ENCODE measurements at regions not wholly inside any gene's neighbourhood (a gene's known extent, or its start where the extent isn't known, plus 50 kb on each side); places are given as distances from the start of the nearest gene placed in this dataset.

GRCh38 chr6:163816441-163816840 is 401.9 kb downstream of the QKI start:
- DNase-seq (ENCODE audit: low read depth in 2 of 2) = no peak

DNA sequence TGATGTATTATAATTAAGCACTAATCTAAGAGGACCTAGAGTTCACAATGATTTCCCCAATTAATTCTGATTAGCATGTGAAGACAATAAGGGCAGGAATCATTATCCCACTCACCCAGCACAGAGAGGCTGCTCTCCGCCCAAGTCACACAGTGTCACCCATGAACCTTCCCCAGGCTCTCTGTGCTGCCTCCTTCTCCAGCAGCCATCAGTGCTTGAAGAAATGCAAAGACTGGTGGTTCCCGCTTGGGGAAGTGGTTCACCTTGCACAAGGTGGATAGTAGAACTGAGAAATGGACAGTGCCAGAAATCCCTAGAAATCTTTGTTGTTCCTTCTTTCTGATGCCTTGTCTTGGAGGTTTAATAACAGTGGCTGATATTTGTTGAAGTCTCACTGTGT is 401.3 kb downstream of the QKI start:
- DNase-seq (ENCODE audit: low read depth in 2 of 2) = no peak

DNA sequence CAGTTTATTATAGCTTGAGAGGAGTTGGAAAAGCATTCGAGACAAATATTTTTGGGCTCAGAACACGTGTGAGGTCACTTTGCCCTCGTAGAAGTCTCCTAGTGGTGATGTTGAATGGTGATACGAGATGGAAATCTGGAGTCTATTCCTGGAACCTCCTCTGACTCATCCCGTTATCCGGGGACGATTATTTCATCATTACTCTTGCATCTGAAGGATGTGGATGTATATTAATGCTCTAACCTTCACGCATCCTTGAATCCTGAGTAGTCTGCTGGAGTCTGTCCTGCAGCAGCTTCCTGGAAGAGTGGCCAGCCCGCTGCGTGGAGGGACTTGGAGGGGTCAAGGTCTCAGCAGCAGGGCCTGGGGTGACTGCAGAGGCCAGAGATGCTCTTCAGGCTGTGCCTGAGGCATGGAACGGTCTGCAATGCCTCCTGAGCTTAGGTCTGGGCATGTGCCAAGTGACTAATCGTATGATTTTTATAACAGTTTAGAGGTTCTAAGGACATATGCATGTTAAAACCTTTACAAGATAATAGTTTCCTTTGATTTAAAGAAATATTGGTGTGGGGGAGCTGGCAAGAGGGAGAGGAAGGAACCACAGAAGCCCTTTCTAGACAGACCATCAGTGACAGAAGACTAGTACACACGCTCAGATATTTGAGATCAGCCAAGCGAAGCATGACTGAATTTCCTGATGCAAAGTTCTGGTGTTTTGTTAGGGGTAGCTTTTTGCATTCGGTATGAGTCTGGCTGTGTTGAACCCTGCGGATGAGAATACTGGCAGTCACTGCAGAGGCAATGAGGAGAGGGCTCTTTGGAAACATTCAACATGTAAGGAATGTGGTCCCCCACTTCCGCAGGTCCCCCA is 400.2 kb downstream of the QKI start:
- DNase-seq (ENCODE audit: low read depth in 2 of 2) = no peak

GRCh38 chr6:163813979-163814493 is 399.5 kb downstream of the QKI start:
- DNase-seq (ENCODE audit: low read depth in 2 of 2) = no peak

DNA sequence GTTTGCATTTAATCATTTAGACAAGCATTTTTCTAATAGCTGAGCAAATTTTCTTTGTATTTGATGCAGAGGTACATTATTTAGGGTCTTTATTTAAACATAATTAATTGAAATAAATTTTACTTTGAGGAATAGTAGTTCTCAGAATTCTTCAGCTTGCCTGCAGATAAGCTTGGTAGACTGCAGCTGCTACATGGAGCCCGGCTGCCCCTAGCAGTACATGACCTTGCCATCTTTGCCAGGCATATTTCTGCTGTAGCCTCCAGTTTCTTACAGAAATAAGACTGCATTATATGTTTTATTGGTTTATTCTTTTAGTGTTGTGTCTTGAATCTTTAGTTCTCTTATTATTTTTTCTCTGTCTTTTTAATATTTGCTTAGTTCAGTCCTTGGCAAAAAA is 396.8 kb downstream of the QKI start:
- DNase-seq (ENCODE audit: low read depth in 2 of 2) = no peak

GRCh38 chr6:163809364-163809763 is 394.8 kb downstream of the QKI start:
- DNase-seq (ENCODE audit: low read depth in 2 of 2) = no peak

- DNase-seq (ENCODE audit: low read depth in 2 of 2) = no peak
Measured at GRCh38 chr6:163808871-163809270, 394.4 kb downstream of the QKI start.

DNA sequence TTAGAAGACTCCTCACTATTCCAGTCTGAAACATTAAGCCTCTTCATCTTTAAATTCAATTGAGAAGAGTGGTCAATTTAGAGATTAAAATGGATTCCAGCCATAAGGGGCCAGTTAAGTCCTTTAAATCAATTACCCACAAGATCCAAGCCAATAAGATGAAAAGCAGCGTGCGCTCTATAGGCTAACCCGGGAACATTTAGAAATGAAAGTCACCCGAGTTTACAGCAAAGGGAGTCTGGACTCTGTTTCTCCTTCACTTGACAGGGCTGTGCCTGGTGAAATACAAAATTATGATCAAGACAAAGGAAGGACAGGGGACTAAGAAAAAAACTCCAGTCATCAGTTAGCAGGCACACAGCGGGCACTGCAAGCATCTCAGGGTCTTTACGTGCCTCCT is 393.7 kb downstream of the QKI start:
- DNase-seq (ENCODE audit: low read depth in 2 of 2) = no peak

DNA sequence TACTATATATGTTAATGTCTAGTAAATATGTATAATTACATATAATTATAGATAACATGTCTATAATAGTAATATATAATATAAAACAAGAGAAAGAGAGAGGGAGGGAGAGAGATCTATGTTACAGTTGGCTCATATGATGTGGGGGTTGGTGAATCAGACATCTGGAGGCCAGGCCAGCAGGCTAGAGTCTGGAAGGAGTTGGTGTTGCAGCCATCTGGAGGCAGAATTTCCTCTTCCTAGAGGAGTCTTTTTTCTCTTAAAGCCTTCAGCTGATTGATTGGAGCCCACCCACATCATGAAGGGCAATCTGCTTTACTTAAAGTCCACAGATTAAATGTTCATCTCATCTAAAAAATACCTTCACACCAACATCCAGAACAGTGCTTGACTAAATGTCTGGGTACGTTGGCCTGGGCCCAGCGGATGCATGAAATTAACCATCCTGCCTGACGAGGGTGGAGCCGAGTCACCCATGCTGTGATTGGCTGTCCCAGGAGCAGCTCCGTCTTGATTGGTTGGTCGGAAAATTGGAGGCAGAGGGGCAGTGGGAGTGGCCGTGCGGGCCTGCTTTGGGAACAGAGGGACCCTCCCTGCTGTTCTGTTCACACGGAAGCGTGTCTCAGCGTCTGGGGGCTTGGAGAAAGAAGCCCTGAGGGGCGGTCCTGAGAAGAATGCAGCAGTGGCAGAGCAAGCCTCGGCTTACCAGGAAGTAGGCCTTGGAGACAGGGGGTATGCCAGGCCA is 392.4 kb downstream of the QKI start:
- DNase-seq (ENCODE audit: low read depth in 2 of 2) = no peak

- DNase-seq (ENCODE audit: low read depth in 2 of 2) = no peak
Measured at GRCh38 chr6:163804991-163805390, 390.5 kb downstream of the QKI start.

DNA sequence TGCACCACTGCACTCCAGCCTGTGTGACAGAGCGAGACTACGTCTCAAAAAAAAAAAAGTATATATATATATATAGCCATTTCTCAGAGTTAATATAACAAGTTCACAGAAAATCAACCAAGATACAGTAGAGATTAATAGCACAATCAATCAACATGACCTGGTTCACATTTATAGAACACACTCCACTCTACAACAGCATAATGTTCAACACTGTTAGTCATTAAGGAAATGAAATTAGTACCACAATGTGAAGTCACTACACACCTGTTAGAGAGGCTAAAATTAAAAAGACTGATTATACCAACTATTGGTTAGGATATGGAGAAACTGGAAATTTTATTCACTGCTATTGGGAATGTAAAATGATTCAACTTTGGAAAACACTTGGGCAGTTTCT is 387.7 kb downstream of the QKI start:
- DNase-seq (ENCODE audit: low read depth in 2 of 2) = no peak

GRCh38 chr6:163797296-163797845 is 382.9 kb downstream of the QKI start:
- DNase-seq (ENCODE audit: low read depth in 2 of 2) = no peak

DNA sequence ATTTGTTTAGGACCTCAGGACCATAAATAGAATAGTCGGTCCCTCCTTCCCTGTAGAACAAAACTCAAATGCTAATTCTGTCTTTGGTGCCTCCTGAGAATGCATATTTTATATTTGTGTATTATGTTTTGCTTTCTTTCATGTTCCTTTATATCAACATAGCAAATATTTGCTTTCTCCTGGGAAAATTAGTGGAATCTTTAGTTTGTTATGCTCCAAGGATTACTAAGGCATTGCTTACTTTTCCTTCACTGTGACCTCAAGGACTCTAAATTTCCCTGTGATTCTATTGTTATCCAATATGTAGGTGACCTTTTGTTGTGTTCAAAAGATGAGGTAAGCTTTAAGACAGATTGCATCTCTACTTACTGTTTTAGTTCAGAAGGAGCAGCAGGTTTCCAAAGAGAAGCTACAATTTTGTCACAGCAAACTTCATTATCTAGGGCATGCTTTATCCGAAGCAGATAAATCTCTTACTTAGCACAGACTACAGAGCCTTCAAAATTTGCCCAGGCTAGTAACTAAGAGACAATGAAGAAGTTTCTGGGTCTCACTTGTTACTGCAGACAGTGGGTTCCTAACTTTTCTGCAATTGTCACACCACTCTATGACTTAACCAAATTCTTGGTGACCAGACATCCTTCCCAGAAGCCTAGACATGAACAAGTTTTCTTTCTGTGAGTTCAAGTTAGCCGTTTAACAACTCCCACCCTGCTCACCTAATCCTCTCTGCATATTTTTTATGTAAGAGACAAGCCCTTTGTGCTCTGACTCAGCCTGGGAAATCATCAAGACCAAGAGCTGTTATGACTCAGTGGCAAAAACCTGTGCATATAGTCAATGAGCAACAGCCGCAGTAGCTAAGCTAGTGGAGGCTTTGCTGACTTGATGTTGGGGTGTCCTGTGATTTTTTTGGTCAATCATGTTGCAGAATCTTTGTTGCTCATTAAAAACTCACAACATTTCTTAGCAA is 378.8 kb downstream of the QKI start:
- no peak for DNase-seq (ENCODE audit: low read depth in 2 of 2)

DNA sequence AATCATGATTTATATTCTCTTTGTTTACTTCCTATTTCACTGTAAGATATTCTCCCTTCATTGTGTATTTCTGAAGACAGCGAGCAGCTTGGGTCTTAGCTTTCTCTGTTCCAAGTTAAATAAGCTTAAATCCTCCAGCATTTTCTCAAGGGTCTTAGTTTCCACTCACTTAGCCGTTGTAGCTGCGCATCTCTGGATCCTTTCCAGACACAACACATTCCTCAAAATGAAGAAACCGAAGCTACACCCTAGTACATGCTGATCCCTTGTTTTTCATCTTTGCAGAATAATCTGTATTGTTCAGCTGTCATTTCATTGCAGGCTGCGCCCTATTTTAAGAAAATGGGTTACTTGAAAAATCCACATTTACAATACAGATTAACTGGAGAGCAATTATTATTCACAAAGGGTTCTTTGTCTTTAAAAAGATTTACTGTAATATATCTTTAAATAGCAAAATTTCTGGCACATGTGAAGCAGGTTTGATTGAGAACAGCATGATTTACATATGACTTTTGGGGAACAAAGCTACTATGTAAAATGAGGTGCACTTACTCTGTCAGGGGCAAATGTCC is 375.8 kb downstream of the QKI start:
- DNase-seq (ENCODE audit: low read depth in 2 of 2) = no peak

DNA sequence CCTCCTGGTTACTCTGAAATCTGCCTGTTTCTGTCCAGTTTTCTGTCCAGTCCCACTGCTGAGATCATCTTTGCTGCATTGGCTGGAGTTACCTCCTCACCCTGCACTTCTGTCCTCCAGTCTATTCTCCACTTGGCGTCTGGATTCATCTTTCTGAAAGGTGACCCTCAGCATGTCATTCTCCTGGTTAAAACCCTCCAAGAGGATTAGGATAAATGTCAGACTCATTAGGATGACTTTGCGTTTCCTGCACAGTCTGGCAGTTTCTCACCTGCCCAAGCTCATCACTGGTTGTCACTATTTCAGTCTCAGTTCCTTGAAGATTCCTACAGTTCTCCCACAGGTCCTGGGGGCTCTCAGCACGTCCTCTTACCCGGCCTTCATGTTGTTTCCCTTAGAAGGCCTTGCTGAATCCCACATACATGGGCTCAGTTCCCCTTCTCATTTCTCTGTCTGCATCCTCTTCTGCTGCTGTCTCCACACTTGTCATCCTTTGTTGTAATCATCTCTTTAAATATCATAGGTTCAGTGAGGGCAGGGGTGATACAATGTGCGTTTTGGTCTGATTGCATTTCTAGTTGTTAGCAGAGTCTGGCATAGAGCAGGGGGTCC is 374.8 kb downstream of the QKI start:
- DNase-seq (ENCODE audit: low read depth in 2 of 2) = no peak

DNA sequence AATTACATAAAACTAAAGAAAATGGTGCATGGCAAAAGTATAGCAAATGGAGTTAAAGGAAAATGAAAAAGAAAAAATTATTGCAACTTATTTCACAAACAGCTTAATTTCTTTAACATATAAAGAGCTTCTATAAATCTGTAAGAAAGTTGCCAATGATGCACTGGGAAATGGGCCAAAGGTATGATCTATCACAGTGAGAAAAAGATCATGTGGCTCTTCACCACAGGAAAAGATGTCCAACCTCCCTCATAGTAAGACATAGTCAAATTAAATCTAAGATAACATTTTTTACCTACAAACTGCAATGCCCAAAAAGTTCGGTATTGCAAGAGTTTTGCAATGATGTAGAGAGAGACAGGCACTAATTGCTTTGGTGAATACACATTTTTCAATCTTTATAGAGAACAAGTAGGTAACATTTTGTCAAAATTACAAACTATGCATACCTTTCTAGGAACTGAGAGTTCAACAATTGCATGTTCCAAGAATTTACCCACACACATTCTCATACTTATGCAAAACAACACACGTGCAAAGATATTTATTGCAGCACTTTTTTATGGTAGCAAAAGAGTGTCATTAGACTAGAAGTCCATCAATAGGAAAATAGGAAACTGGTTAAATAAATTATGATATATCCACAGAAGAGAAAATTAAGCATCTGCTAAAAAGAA is 372.6 kb downstream of the QKI start:
- no peak for DNase-seq (ENCODE audit: low read depth in 2 of 2)

GRCh38 chr6:163782436-163783003 is 368.0 kb downstream of the QKI start:
- DNase-seq (ENCODE audit: low read depth in 2 of 2) = no peak

DNA sequence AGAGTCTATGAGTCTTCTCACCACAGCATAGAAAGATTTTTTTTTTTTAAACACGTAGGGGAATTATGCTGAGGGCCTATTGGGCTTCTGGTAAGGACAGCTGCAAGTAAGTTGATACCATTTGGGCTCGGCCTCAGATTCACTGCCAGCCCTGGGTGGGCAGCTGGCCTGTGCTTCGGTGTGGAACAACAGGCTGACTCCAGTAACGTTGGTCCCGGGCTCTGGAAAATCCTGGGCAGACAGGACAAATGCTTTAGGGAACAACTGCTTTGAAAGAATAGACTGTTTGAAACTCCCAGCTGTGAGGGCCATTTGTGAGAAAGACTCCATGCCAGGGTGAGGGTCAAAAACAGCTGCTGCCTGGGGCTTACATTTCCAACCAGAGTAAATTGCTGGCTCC is 366.5 kb downstream of the QKI start:
- DNase-seq (ENCODE audit: low read depth in 2 of 2) = no peak

GRCh38 chr6:163779727-163780284 is 365.3 kb downstream of the QKI start:
- DNase-seq (ENCODE audit: low read depth in 2 of 2) = no peak
